Glomerular endothelial cell (primary cell): ENCODE measurements at regions not wholly inside any gene's neighbourhood (a gene's known extent, or its start where the extent isn't known, plus 50 kb on each side); places are given as distances from the start of the nearest gene placed in this dataset.

Source experiments
- DNase-seq: peaks from one replicate; pipeline ENCODE4 v3.0.0-alpha.2; 2011; ENCODE audit warnings: low read depth, low spot score; ENCODE audit errors: extremely low read depth

- DNase-seq, result no peak
These were observed 571.2 kb downstream of the EFNA5 start for GRCh38 chr5:107099506-107099905.

- no peak for DNase-seq
These were observed 578.0 kb downstream of the EFNA5 start for GRCh38 chr5:107092695-107093094.

- DNase-seq, result no peak
These were observed 580.2 kb downstream of the EFNA5 start for GRCh38 chr5:107090506-107090905.

- DNase-seq, result no peak
These were observed 581.8 kb downstream of the EFNA5 start for GRCh38 chr5:107088907-107089306.

GRCh38 chr5:107085572-107085971 is 585.2 kb downstream of the EFNA5 start:
- DNase-seq, result no peak

GRCh38 chr5:107074996-107075395 is 595.7 kb downstream of the EFNA5 start:
- DNase-seq, result no peak

- DNase-seq, result no peak
These were observed 597.8 kb downstream of the EFNA5 start for GRCh38 chr5:107072967-107073366.

- DNase-seq, result no peak
These were observed 598.3 kb downstream of the EFNA5 start for GRCh38 chr5:107072440-107072839.

- DNase-seq, result no peak
These were observed 602.0 kb downstream of the EFNA5 start for GRCh38 chr5:107068782-107069181.

- DNase-seq, result no peak
These were observed 603.3 kb downstream of the EFNA5 start for GRCh38 chr5:107067395-107067794.

- no peak for DNase-seq
These were observed 607.2 kb downstream of the EFNA5 start for GRCh38 chr5:107063511-107063910.

GRCh38 chr5:107058803-107059202 is 611.9 kb downstream of the EFNA5 start:
- no peak for DNase-seq

GRCh38 chr5:107058235-107058634 is 612.5 kb downstream of the EFNA5 start:
- no peak for DNase-seq

- DNase-seq, result no peak
These were observed 614.5 kb downstream of the EFNA5 start for GRCh38 chr5:107056278-107056677.

GRCh38 chr5:107047048-107047447 is 623.7 kb downstream of the EFNA5 start:
- no peak for DNase-seq

- DNase-seq, result no peak
These were observed 627.1 kb downstream of the EFNA5 start for GRCh38 chr5:107043665-107044064.

- DNase-seq, result no peak
These were observed 629.8 kb downstream of the EFNA5 start for GRCh38 chr5:107040907-107041306.

- no peak for DNase-seq
These were observed 638.1 kb downstream of the EFNA5 start for GRCh38 chr5:107032629-107033028.

GRCh38 chr5:107028938-107029337 is 641.8 kb downstream of the EFNA5 start:
- no peak for DNase-seq

- DNase-seq, result no peak
These were observed 644.8 kb downstream of the EFNA5 start for GRCh38 chr5:107025712-107026497.

- no peak for DNase-seq
These were observed 647.0 kb downstream of the EFNA5 start for GRCh38 chr5:107023732-107024131.

- no peak for DNase-seq
These were observed 649.2 kb downstream of the EFNA5 start for GRCh38 chr5:107021575-107021974.

GRCh38 chr5:107020626-107021025 is 650.1 kb downstream of the EFNA5 start:
- DNase-seq, result no peak
